Neural cell (in vitro differentiated cells): ENCODE measurements at regions not wholly inside any gene's neighbourhood (a gene's known extent, or its start where the extent isn't known, plus 50 kb on each side); places are given as distances from the start of the nearest gene placed in this dataset.

Experiments used
- H2AFZ ChIP-seq: fragments of 200-600, 300-800 bp; sonication (generic), shearing (Covaris generic); 2 replicates; pipeline ENCODE4 v1.6.0; 2014; ENCODE audit warnings: low read depth, mild to moderate bottlenecking, antibody characterized with exemption, low read length, moderate library complexity
- H3F3A ChIP-seq: fragments of 200-600 bp; shearing (Covaris generic); 2 replicates; pipeline ENCODE4 v1.6.1; 2016; ENCODE audit warnings: mild to moderate bottlenecking, moderate library complexity, mixed read lengths, antibody characterized with exemption, low read length; ENCODE audit not compliant: insufficient read depth, poor library complexity, severe bottlenecking
- H3K27ac ChIP-seq: fragments of 200-600, 300-800 bp; sonication (generic), shearing (Covaris generic); 2 replicates; pipeline ENCODE4 v1.5.1; 2014; ENCODE audit warnings: mild to moderate bottlenecking, low read length, moderate library complexity
- H3K27me3 ChIP-seq: fragments of 300-800, 200-600 bp; sonication (generic), shearing (Covaris generic); 2 replicates; pipeline ENCODE4 v1.6.0; 2014; ENCODE audit warnings: mild to moderate bottlenecking, low read depth, low read length, moderate library complexity; ENCODE audit not compliant: insufficient read depth
- H3K36me3 ChIP-seq: fragments of 300-800, 200-600 bp; sonication (generic), shearing (Covaris generic); 2 replicates; pipeline ENCODE4 v1.5.1; 2014; ENCODE audit warnings: mild to moderate bottlenecking, antibody characterized with exemption, low read length, moderate library complexity; ENCODE audit not compliant: insufficient read depth
- H3K4me2 ChIP-seq: fragments of 300-800, 200-600 bp; sonication (generic), shearing (Covaris generic); 2 replicates; pipeline ENCODE4 v1.6.0; 2014; ENCODE audit warnings: mild to moderate bottlenecking, low read length
- H3K4me3 ChIP-seq: fragments of 300-800, 200-600 bp; sonication (generic), shearing (Covaris generic); 2 replicates; pipeline ENCODE4 v1.5.1; 2014; ENCODE audit warnings: mild to moderate bottlenecking, low read length, moderate library complexity
- H3K79me2 ChIP-seq: fragments of 200-600 bp; shearing (Covaris generic); replicated peaks from 2 replicates; pipeline ENCODE4 v1.6.0; 2014; ENCODE audit warnings: mild to moderate bottlenecking, low read length, moderate library complexity; ENCODE audit not compliant: insufficient read depth
- H3K9ac ChIP-seq: fragments of 300-800, 200-600 bp; sonication (generic), shearing (Covaris generic); 2 replicates; pipeline ENCODE4 v1.6.1; 2016; ENCODE audit warnings: mild to moderate bottlenecking, low read length, mixed read lengths
- H3K9me2 ChIP-seq: fragments of 200-600 bp; shearing (Covaris generic); 2 replicates; pipeline ENCODE4 v1.6.1; 2016; ENCODE audit warnings: mild to moderate bottlenecking, low read length, mixed read lengths; ENCODE audit not compliant: insufficient read depth
- H3K9me3 ChIP-seq: fragments of 200-600, 300-800 bp; sonication (generic), shearing (Covaris generic); 2 replicates; pipeline ENCODE4 v1.6.1; 2016; ENCODE audit warnings: mild to moderate bottlenecking, mixed run types, low read length, moderate library complexity, mixed read lengths
- H4K20me1 ChIP-seq: fragments of 200-600 bp; shearing (Covaris generic); 2 replicates; pipeline ENCODE4 v1.6.1; 2016; ENCODE audit warnings: mild to moderate bottlenecking, mixed run types; ENCODE audit not compliant: insufficient read depth
- EP300 ChIP-seq: fragments of 450-650 bp; conservative IDR thresholded peaks from 2 replicates; pipeline ENCODE4 v1.6.1; 2014; ENCODE audit warnings: antibody characterized with exemption, mild to moderate bottlenecking, moderate library complexity; ENCODE audit not compliant: poor library complexity, severe bottlenecking
- EZH2 ChIP-seq: fragments of 200-600, 300-800 bp; shearing (Covaris generic), sonication (generic); IDR thresholded peaks from 2 replicates; pipeline ENCODE4 v1.6.1; 2014; ENCODE audit warnings: antibody characterized with exemption, low read length, borderline replicate concordance, mild to moderate bottlenecking; ENCODE audit not compliant: insufficient read depth, poor library complexity, severe bottlenecking
- MXI1 ChIP-seq: fragments of 450-650 bp; conservative IDR thresholded peaks from 2 replicates; pipeline ENCODE4 v1.6.1; 2014; ENCODE audit warnings: antibody characterized with exemption, mild to moderate bottlenecking; ENCODE audit not compliant: poor library complexity, severe bottlenecking
- RAD21 ChIP-seq: fragments of 450-650 bp; conservative IDR thresholded peaks from 2 replicates; pipeline ENCODE4 v1.6.1; 2014; ENCODE audit warnings: antibody characterized with exemption, mild to moderate bottlenecking, moderate library complexity
- REST ChIP-seq: IDR thresholded peaks from 2 replicates; pipeline ENCODE4 v1.6.1; 2012; ENCODE audit warnings: borderline replicate concordance
- TAF1 ChIP-seq: IDR thresholded peaks from 2 replicates; pipeline ENCODE4 v1.6.1; 2012; ENCODE audit warnings: low read depth
- TF ChIP-seq, protein P1 (sequence below): fragments of 450-650 bp; IDR thresholded peaks from 2 replicates; pipeline ENCODE4 v1.5.1; 2014; ENCODE audit warnings: antibody characterized with exemption, mild to moderate bottlenecking, moderate library complexity; ENCODE audit not compliant: poor library complexity, severe bottlenecking

DNA sequence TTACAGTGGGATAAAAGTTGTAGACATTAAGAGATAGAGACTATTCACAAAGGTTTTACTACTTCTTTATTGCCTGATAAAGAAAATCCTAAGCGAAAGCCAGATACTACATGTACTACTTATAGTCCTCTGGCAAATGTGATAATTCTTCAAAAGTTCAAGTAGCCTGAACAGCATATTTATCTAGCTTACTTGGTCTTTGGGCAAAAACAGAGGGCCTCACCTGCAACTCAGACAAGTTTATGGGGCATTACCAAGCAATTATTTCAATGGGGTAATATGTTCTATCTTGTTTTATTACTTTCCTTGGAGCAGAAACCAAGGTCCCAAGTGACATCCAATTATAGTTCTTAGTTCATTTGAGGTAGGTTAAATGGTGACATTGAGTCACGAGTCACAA lies 390.1 kb upstream of the ARHGEF26 start:
- no peaks in the 10 kb centered on the region for H3K9me2 ChIP-seq

GRCh38 chr3:153734777-153735551 lies 386.2 kb upstream of the ARHGEF26 start:
- H3K36me3 ChIP-seq: no peaks in the 10 kb centered on the region
- no peak overlapping the region for H2AFZ ChIP-seq
- no peak overlapping the region for H3K4me2 ChIP-seq
- H3K9me3 ChIP-seq: no peaks in the 10 kb centered on the region
- no peak overlapping the region for H3K9ac ChIP-seq
- H3K4me3 ChIP-seq: no peak overlapping the region
- no peaks in the 10 kb centered on the region for H3K79me2 ChIP-seq
- no peak for TF ChIP-seq REST
- TF ChIP-seq, protein P1, sequence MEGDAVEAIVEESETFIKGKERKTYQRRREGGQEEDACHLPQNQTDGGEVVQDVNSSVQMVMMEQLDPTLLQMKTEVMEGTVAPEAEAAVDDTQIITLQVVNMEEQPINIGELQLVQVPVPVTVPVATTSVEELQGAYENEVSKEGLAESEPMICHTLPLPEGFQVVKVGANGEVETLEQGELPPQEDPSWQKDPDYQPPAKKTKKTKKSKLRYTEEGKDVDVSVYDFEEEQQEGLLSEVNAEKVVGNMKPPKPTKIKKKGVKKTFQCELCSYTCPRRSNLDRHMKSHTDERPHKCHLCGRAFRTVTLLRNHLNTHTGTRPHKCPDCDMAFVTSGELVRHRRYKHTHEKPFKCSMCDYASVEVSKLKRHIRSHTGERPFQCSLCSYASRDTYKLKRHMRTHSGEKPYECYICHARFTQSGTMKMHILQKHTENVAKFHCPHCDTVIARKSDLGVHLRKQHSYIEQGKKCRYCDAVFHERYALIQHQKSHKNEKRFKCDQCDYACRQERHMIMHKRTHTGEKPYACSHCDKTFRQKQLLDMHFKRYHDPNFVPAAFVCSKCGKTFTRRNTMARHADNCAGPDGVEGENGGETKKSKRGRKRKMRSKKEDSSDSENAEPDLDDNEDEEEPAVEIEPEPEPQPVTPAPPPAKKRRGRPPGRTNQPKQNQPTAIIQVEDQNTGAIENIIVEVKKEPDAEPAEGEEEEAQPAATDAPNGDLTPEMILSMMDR: no peak
- TF ChIP-seq RAD21: no peak
- no peak overlapping the region for H3K27ac ChIP-seq
- H3F3A ChIP-seq: no peaks in the 10 kb centered on the region
- no peaks in the 10 kb centered on the region for H3K27me3 ChIP-seq
- no peaks in the 10 kb centered on the region for H4K20me1 ChIP-seq
- no peaks in the 10 kb centered on the region for H3K9me2 ChIP-seq

More for the DNA sequence above, 390.1 kb upstream of the ARHGEF26 start:
- no peak overlapping the region for H3K4me2 ChIP-seq
- H3K9ac ChIP-seq: no peak overlapping the region
- H3K9me3 ChIP-seq: no peaks in the 10 kb centered on the region
- TF ChIP-seq REST: no peak
- no peak for TF ChIP-seq TAF1
- TF ChIP-seq EP300: no peak
- TF ChIP-seq MXI1: no peak
- no peak for TF ChIP-seq EZH2
- TF ChIP-seq, protein P1: no peak
- no peak overlapping the region for H2AFZ ChIP-seq
- H3K27ac ChIP-seq: no peak overlapping the region
- H3K27me3 ChIP-seq: no peaks in the 10 kb centered on the region
- no peaks in the 10 kb centered on the region for H3K79me2 ChIP-seq
- no peak overlapping the region for H3K4me3 ChIP-seq
- no peaks in the 10 kb centered on the region for H3F3A ChIP-seq
- H3K36me3 ChIP-seq: no peaks in the 10 kb centered on the region
- H4K20me1 ChIP-seq: no peaks in the 10 kb centered on the region
